NCI-H345 treated with DMSO at 0.1 percent for 48 hours (cell line): ENCODE measurements at regions not wholly inside any gene's neighbourhood (a gene's known extent, or its start where the extent isn't known, plus 50 kb on each side); places are given as distances from the start of the nearest gene placed in this dataset.

Experiments used
- DNase-seq: peaks from one replicate; lab custom pipeline; 2025; ENCODE audit not compliant: unreplicated experiment; lab: John Stamatoyannopoulos, UW

- no peak for DNase-seq
Measured at GRCh38 chr2:2932189-2932588, 445.4 kb downstream of the EIPR1 start.

DNA sequence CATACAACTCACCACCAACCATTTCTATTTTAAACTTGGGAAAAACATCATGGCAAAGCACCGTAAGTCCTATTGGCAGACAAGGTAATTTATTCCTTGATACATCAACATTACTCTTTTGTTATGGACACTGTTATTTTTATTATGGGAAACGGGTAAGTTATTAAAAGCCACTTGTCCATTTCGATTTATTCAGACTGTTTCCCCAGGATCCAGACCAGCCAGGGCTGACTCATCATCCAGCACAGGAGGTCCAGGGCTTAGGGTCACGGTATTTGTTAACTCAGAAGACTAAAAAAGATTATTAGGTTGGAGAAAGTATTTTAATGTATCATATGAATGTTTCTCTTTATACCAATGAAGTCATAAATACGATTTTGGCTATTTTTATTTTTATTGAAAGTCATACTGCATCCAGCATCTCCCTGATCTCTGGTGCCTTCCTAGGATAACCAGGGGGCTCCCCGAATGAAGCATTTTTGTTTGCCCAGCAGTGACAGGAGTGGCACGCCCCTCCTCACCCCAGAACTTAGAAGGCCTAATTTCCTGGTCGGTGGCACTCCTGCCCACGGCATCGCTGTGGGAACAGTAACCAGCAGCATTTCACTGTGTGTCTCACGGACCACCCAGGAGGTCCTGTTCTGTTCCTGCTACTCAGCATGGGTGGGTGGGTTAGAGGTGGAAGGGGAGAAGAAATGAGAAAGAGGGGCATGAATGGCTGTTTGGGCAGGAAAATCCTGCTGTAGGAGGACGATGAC, 446.1 kb downstream of the EIPR1 start:
- DNase-seq = no peak

- DNase-seq = no peak
Measured at GRCh38 chr2:2930841-2931240, 446.8 kb downstream of the EIPR1 start.

DNA sequence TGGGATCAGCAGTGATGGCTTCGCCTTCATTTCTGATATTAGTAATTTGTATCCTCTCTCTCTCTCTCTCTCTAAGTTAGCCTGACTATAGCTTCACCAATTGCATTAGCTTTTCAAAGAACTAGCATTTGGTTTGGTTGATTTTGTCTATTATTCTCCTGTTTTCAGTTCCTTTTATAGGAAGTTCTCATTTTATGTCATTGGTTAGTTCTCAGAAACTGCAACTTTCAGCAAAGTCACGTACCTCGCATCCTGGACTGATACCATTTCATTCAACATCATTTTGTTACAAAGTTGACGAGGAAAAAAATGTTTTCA, 450.8 kb downstream of the EIPR1 start:
- no peak for DNase-seq

- DNase-seq = no peak
Measured at GRCh38 chr2:2926009-2926857, 451.4 kb downstream of the EIPR1 start.

- DNase-seq = no peak
Measured at GRCh38 chr2:2922156-2922555, 455.5 kb downstream of the EIPR1 start.

- DNase-seq = no peak
Measured at GRCh38 chr2:2921011-2921720, 456.5 kb downstream of the EIPR1 start.

DNA sequence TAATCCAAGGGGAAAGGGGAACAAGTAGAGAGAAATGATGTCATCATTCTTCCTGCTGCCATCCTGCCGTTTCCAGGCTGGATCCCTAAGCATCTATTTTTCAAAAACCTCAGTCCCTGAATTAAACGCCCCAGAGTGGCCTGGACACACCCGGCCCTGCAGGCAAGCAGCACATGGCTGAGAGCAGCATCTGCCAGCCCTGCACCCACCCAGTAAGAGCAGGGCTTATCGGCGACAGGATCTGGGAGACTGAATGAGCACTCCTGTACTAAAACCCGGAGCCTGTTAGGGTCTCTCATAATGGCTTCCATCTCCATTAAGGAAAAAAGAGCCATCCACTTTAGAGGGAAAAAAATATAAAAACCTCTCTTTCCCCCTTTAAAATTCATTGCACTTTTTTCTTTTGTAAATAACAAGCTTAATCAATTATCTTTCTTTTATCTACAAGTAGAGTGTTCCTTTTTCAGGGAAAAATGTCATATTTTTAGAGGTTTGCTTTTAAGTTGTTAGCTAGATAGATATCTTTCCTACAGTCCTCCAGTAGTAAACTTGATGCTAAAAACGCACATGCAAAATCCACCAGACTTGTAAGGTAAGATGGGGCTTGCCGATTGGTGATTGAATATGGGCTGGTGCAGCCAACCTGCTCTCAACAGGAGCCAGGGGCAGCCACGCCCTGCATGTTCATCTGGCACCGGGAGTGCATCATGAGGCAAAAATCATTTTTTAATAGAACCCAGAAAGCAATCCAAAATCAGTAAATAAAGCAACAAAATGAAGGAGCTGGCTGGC, 457.8 kb downstream of the EIPR1 start:
- no peak for DNase-seq

DNA sequence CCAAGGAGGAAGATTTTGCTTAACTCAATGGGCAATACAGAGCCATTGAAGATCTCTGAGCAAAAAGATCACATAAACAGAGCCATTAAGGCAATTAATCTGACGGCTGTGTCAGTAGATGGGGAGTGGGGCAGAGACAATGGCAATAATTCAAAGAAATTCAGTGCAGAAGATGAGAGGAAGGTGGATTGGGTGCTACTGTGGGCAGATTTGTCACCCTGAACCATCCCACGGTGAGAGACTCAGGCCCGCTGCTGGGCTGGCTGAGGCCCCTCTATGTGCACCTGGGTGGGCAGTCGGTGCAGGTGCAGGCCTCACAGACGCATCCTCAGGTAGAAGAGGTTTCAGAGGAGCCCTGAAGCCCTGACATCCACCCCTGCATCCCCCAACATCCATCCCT, 458.6 kb downstream of the EIPR1 start:
- no peak for DNase-seq

DNA sequence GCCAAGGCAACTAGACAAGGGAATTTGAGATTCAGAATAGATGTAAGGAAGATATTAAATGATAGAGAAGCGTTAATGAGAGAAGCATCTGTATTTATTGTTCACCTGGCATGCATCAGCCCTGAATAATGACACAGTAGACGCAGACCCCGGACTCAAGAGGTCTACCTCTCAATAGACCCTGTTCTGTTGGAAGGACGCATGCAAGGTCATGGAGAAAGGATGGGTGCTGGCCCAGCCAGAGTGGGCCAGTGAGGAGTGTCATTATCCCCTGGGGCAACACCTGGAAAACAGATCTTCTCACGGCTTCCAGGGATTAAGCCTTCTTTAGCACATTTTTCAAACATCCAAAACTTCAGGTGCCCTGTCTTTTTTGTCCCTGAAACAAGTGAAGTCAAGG, 461.0 kb downstream of the EIPR1 start:
- no peak for DNase-seq

- DNase-seq = no peak
Measured at GRCh38 chr2:2914252-2914651, 463.4 kb downstream of the EIPR1 start.

DNA sequence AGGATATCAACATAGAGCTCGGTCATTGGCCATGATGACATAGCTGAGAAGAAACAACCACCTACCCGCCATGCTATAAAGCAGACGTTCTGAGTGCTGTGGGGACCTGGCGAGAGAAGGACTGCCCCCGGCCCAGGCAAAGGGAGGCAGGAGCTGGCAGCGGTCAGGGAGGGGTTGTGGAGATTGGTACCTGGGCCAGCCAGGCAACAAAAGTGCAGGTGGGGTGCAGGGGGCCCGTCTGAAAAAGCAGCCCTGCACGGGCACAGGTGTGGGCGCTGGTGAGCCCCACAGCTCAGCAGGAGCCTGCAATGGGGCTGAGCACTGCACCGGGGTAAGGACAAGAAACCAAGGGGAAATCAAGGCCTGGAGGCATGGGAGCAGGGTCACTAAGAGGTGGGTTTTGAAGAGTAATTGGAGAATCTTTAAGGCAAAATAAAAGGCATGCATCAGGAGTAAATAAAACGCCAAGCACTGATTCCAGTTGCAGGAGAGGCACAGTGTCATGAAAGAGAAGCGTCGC, 464.0 kb downstream of the EIPR1 start:
- DNase-seq = no peak

- no peak for DNase-seq
Measured at GRCh38 chr2:2912731-2913130, 464.9 kb downstream of the EIPR1 start.

GRCh38 chr2:2912293-2912692, 465.3 kb downstream of the EIPR1 start:
- no peak for DNase-seq

GRCh38 chr2:2910259-2910658, 467.4 kb downstream of the EIPR1 start:
- no peak for DNase-seq

DNA sequence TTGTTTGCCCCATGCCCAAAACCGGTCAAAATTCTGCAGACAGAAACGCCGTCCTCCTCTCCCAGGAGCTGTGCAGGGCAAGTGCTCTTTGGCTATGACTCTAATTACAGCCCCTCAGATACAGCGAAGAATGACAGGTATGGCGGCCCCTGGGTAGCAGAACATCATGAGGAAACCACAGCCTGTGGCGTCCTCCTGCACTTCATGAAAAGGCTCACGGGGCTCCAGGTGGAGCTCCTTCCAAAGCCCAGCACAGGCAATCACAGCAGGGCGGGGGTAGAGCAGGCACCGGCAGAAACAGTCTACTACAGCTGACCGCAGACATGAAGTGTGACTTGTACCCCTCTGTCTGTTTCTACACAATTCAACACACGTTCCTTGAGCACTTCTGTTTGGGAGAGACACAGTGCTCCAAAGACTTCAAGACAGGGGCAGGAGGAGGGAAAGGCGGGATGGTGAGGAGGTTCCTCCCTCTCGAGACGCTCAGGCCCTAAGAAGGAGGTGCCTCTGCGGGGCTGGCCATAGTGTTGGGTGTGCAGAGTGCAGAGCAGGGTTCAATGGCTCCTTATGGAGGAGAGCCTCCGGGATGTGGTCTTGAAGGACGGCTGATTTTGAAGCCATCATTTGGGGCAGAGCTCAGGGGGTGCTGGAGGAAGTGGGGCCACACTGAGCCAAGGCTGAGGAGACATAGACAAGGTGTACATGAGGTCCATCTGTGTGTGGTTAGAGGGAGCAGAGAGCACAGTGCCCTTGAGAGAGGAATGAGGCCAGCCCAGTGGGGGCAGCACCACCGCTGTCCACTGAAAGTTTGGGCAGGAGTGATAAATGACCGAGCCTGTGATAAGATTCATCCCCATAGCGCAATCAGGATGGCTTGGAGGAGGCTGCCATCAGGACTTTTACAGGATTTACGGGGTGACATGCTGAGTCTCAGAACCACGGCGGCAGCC, 468.3 kb downstream of the EIPR1 start:
- no peak for DNase-seq

- no peak for DNase-seq
Measured at GRCh38 chr2:2906091-2906490, 471.5 kb downstream of the EIPR1 start.

DNA sequence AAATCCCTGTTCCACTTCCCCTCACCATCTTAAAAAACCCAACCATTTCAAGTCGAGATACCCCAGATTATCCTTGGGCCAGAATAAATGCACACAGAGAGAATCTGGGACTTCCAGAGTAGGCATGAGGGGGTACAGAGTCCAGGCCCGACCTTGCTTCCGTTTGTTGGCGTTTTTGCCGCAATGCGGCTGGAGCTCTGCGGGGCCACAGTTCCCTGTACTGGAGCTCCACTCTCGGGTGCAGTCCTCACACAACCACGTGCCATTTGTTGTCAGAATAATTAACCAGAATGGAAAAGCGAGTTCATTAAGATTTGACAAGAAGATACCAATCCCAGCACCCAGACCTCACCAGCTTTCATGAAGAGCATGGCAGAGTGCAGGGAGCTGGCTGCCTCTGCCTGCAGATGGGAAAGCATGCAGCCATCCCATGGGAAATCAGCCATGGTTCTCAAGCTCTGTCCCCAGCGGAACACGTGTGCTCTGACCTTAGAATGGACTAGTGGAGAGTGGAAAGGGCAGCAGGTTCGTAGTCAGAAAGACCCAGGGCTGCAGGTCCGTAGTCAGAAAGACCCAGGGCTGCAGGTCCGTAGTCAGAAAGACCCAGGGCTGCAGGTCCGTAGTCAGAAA, 472.8 kb downstream of the EIPR1 start:
- DNase-seq = no peak

GRCh38 chr2:2902547-2903281, 474.9 kb downstream of the EIPR1 start:
- DNase-seq = no peak
